AG09319 (cell line): ENCODE measurements at regions not wholly inside any gene's neighbourhood (a gene's known extent, or its start where the extent isn't known, plus 50 kb on each side); places are given as distances from the start of the nearest gene placed in this dataset.

Experiments
- DNase-seq: peaks from one replicate; pipeline ENCODE4 v3.0.0-alpha.2; 2010; ENCODE audit warnings: low read depth; ENCODE audit errors: extremely low read depth
- CTCF ChIP-seq: IDR thresholded peaks from 2 replicates; pipeline ENCODE4 v1.5.1; 2011; ENCODE audit warnings: low read depth, mild to moderate bottlenecking, inconsistent platforms, low read length, moderate library complexity

GRCh38 chr9:86599561-86599960, 245.4 kb upstream of the TUT7 start:
- no peak for TF ChIP-seq CTCF
- DNase-seq: no peak

- no peak for DNase-seq
- TF ChIP-seq CTCF: no peak
Measured at GRCh38 chr9:86598411-86599239, 244.4 kb upstream of the TUT7 start.

- DNase-seq: no peak
- no peak for TF ChIP-seq CTCF
Measured at GRCh38 chr9:86594724-86595123, 240.5 kb upstream of the TUT7 start.

- TF ChIP-seq CTCF: no peak
- no peak for DNase-seq
Measured at GRCh38 chr9:86591472-86591871, 237.3 kb upstream of the TUT7 start.

- DNase-seq: no peak
- no peak for TF ChIP-seq CTCF
Measured at GRCh38 chr9:86589730-86590129, 235.5 kb upstream of the TUT7 start.

- DNase-seq: no peak
- no peak for TF ChIP-seq CTCF
Measured at GRCh38 chr9:86589273-86589672, 235.1 kb upstream of the TUT7 start.

GRCh38 chr9:86586144-86586494, 231.9 kb upstream of the TUT7 start:
- no peak for DNase-seq
- TF ChIP-seq CTCF: no peak
